Retinal pigment epithelial cell (primary cell): ENCODE measurements at regions not wholly inside any gene's neighbourhood (a gene's known extent, or its start where the extent isn't known, plus 50 kb on each side); places are given as distances from the start of the nearest gene placed in this dataset.

ENCODE experiments used
- DNase-seq: peaks from one replicate; pipeline ENCODE4 v3.0.0-alpha.2; 2010; ENCODE audit warnings: low read depth
- H3K4me3 ChIP-seq: 2 replicates; pipeline ENCODE4 v1.5.1; 2011; ENCODE audit warnings: mild to moderate bottlenecking, low read length, control low read depth, moderate library complexity
- CTCF ChIP-seq: conservative IDR thresholded peaks from 2 replicates; pipeline ENCODE4 v1.5.1; 2011; ENCODE audit warnings: low read depth, low read length, control low read depth, inconsistent platforms

GRCh38 chr11:127108838-127109237 lies 108.3 kb upstream of the KIRREL3 start:
- no peak for TF ChIP-seq CTCF

GRCh38 chr11:127106938-127107337 lies 106.4 kb upstream of the KIRREL3 start:
- DNase-seq = no peak
- no peak overlapping the region for H3K4me3 ChIP-seq
- TF ChIP-seq CTCF = no peak

More at GRCh38 chr11:127108838-127109237, 108.3 kb upstream of the KIRREL3 start:
- H3K4me3 ChIP-seq = no peak overlapping the region
- DNase-seq = no peak

- no peak for TF ChIP-seq CTCF
These were observed 105.3 kb upstream of the KIRREL3 start for GRCh38 chr11:127105593-127106541.

GRCh38 chr11:127103586-127104388 lies 103.2 kb upstream of the KIRREL3 start:
- no peak for DNase-seq
- TF ChIP-seq CTCF = no peak
- no peak overlapping the region for H3K4me3 ChIP-seq

More at GRCh38 chr11:127105593-127106541, 105.3 kb upstream of the KIRREL3 start:
- H3K4me3 ChIP-seq = no peak overlapping the region
- no peak for DNase-seq

GRCh38 chr11:127098684-127099083 lies 98.1 kb upstream of the KIRREL3 start:
- no peak for TF ChIP-seq CTCF
- no peak overlapping the region for H3K4me3 ChIP-seq
- DNase-seq = no peak

- no peak overlapping the region for H3K4me3 ChIP-seq
- no peak for DNase-seq
- no peak for TF ChIP-seq CTCF
These were observed 80.2 kb upstream of the KIRREL3 start for GRCh38 chr11:127080735-127081134.
